ENCODE measurements at regions not wholly inside any gene's neighbourhood (a gene's known extent, or its start where the extent isn't known, plus 50 kb on each side); places are given as distances from the start of the nearest gene placed in this dataset.

- Histone ChIP-seq H3K27me3 (replicated peaks; ENCODE audit: control insufficient read depth, insufficient read depth, low read length, poor library complexity, severe bottlenecking) (no peaks in the 10 kb centered on the region), H3K36me3 (ENCODE audit: control insufficient read depth, insufficient read depth, low read length) (no peaks in the 10 kb centered on the region), H3K4me3 (ENCODE audit: insufficient read depth, low read depth, low read length, poor library complexity, severe bottlenecking) (no peak overlapping the region), H3K27ac (ENCODE audit: insufficient read depth, low read length, poor library complexity, severe bottlenecking) (no peak overlapping the region), H3K9me3 (ENCODE audit: control insufficient read depth, low read length) (no peaks in the 10 kb centered on the region), H3K4me1 (ENCODE audit: control insufficient read depth, insufficient read depth, low read length, poor library complexity, severe bottlenecking) (no peaks in the 10 kb centered on the region)
- no peak for DNase-seq
Measured at GRCh38 chr22:48942698-48943566, 884.7 kb downstream of the BRD1 start.

- Histone ChIP-seq H3K4me1 (ENCODE audit: control insufficient read depth, insufficient read depth, low read length, poor library complexity, severe bottlenecking) (no peaks in the 10 kb centered on the region), H3K4me3 (ENCODE audit: insufficient read depth, low read depth, low read length, poor library complexity, severe bottlenecking) (no peak overlapping the region), H3K9me3 (ENCODE audit: control insufficient read depth, low read length) (no peaks in the 10 kb centered on the region), H3K27me3 (replicated peaks; ENCODE audit: control insufficient read depth, insufficient read depth, low read length, poor library complexity, severe bottlenecking) (no peaks in the 10 kb centered on the region), H3K27ac (ENCODE audit: insufficient read depth, low read length, poor library complexity, severe bottlenecking) (no peak overlapping the region), H3K36me3 (ENCODE audit: control insufficient read depth, insufficient read depth, low read length) (no peaks in the 10 kb centered on the region)
- DNase-seq = no peak
Measured at GRCh38 chr22:48941903-48942575, 885.6 kb downstream of the BRD1 start.

DNA sequence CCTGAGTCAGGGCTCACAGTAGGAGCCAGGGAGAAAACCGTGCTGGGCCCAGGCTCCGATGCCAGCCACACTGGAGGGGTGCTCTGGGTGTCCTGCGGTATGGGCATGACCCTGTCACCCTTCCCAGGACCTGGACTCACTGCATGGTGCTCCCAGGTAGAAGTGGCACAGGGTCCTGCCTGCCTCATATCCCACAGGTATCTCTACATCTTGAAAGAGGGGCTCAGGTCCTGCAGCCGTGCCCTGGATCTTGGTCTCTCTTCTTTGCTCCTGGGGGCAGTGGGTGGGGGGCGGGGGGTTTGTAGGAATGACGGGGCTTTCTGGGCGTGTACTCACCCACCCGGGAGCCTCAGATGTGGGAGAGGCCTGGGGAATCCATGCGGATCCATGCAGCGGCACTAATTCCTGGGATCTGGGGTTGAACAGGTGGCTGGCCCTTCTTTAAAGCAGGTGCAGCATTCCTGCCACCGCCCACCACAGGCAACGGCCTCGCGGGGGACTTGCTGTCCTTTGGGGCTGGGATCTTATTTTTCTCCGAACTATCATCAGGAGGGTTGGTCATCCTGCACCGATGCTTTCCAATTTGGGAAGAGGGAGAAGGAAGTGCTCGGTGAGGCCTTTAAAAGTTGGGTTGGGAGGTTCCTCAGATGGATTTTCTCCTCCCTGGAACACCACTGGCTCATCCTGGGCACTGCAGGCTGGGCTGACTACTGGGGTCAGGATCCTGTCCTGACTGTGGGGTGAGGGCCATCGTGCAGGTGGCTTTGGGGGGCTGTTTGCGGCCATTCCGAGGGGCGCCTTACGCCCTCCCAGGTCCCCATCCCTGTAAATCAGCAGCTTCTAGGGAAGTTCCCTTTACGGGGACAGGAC, 886.4 kb downstream of the BRD1 start:
- no peak for DNase-seq
- Histone ChIP-seq H3K4me1 (ENCODE audit: control insufficient read depth, insufficient read depth, low read length, poor library complexity, severe bottlenecking) (no peaks in the 10 kb centered on the region), H3K4me3 (ENCODE audit: insufficient read depth, low read depth, low read length, poor library complexity, severe bottlenecking) (no peak overlapping the region), H3K36me3 (ENCODE audit: control insufficient read depth, insufficient read depth, low read length) (no peaks in the 10 kb centered on the region), H3K27me3 (replicated peaks; ENCODE audit: control insufficient read depth, insufficient read depth, low read length, poor library complexity, severe bottlenecking) (no peaks in the 10 kb centered on the region), H3K9me3 (ENCODE audit: control insufficient read depth, low read length) (no peaks in the 10 kb centered on the region), H3K27ac (ENCODE audit: insufficient read depth, low read length, poor library complexity, severe bottlenecking) (no peak overlapping the region)

GRCh38 chr22:48940266-48941032, 887.2 kb downstream of the BRD1 start:
- H3K36me3 ChIP-seq (ENCODE audit: control insufficient read depth, insufficient read depth, low read length) = no peaks in the 10 kb centered on the region
- no peak for DNase-seq
- no peak overlapping the region for H3K4me3 ChIP-seq (ENCODE audit: insufficient read depth, low read depth, low read length, poor library complexity, severe bottlenecking)
- H3K9me3 ChIP-seq (ENCODE audit: control insufficient read depth, low read length) = no peaks in the 10 kb centered on the region
- H3K27me3 ChIP-seq (replicated peaks; ENCODE audit: control insufficient read depth, insufficient read depth, low read length, poor library complexity, severe bottlenecking) = no peaks in the 10 kb centered on the region
- H3K27ac ChIP-seq (ENCODE audit: insufficient read depth, low read length, poor library complexity, severe bottlenecking) = no peak overlapping the region
- H3K4me1 ChIP-seq (ENCODE audit: control insufficient read depth, insufficient read depth, low read length, poor library complexity, severe bottlenecking) = no peaks in the 10 kb centered on the region

- no peaks in the 10 kb centered on the region for H3K36me3 ChIP-seq (ENCODE audit: control insufficient read depth, insufficient read depth, low read length)
- no peaks in the 10 kb centered on the region for H3K9me3 ChIP-seq (ENCODE audit: control insufficient read depth, low read length)
Measured at GRCh38 chr22:48939441-48940265, 888.0 kb downstream of the BRD1 start.

GRCh38 chr22:48938741-48939140, 888.9 kb downstream of the BRD1 start:
- H3K4me1 ChIP-seq (ENCODE audit: control insufficient read depth, insufficient read depth, low read length, poor library complexity, severe bottlenecking) = no peaks in the 10 kb centered on the region
- no peak overlapping the region for H3K27ac ChIP-seq (ENCODE audit: insufficient read depth, low read length, poor library complexity, severe bottlenecking)

More at GRCh38 chr22:48939441-48940265, 888.0 kb downstream of the BRD1 start:
- no peaks in the 10 kb centered on the region for H3K4me1 ChIP-seq (ENCODE audit: control insufficient read depth, insufficient read depth, low read length, poor library complexity, severe bottlenecking)
- DNase-seq = no peak
- H3K4me3 ChIP-seq (ENCODE audit: insufficient read depth, low read depth, low read length, poor library complexity, severe bottlenecking) = no peak overlapping the region
- H3K27me3 ChIP-seq (replicated peaks; ENCODE audit: control insufficient read depth, insufficient read depth, low read length, poor library complexity, severe bottlenecking) = no peaks in the 10 kb centered on the region
- no peak overlapping the region for H3K27ac ChIP-seq (ENCODE audit: insufficient read depth, low read length, poor library complexity, severe bottlenecking)

GRCh38 chr22:48937032-48937639, 890.5 kb downstream of the BRD1 start:
- Histone ChIP-seq H3K27me3 (replicated peaks; ENCODE audit: control insufficient read depth, insufficient read depth, low read length, poor library complexity, severe bottlenecking) (no peaks in the 10 kb centered on the region), H3K4me3 (ENCODE audit: insufficient read depth, low read depth, low read length, poor library complexity, severe bottlenecking) (no peak overlapping the region), H3K36me3 (ENCODE audit: control insufficient read depth, insufficient read depth, low read length) (no peaks in the 10 kb centered on the region), H3K4me1 (ENCODE audit: control insufficient read depth, insufficient read depth, low read length, poor library complexity, severe bottlenecking) (no peaks in the 10 kb centered on the region), H3K9me3 (ENCODE audit: control insufficient read depth, low read length) (no peaks in the 10 kb centered on the region), H3K27ac (ENCODE audit: insufficient read depth, low read length, poor library complexity, severe bottlenecking) (no peak overlapping the region)
- no peak for DNase-seq

More at GRCh38 chr22:48938741-48939140, 888.9 kb downstream of the BRD1 start:
- Histone ChIP-seq H3K4me3 (ENCODE audit: insufficient read depth, low read depth, low read length, poor library complexity, severe bottlenecking) (no peak overlapping the region), H3K36me3 (ENCODE audit: control insufficient read depth, insufficient read depth, low read length) (no peaks in the 10 kb centered on the region), H3K27me3 (replicated peaks; ENCODE audit: control insufficient read depth, insufficient read depth, low read length, poor library complexity, severe bottlenecking) (no peaks in the 10 kb centered on the region), H3K9me3 (ENCODE audit: control insufficient read depth, low read length) (no peaks in the 10 kb centered on the region)
- no peak for DNase-seq

GRCh38 chr22:48936391-48936790, 891.3 kb downstream of the BRD1 start:
- no peaks in the 10 kb centered on the region for H3K36me3 ChIP-seq (ENCODE audit: control insufficient read depth, insufficient read depth, low read length)
- no peak overlapping the region for H3K27ac ChIP-seq (ENCODE audit: insufficient read depth, low read length, poor library complexity, severe bottlenecking)
- H3K9me3 ChIP-seq (ENCODE audit: control insufficient read depth, low read length) = no peaks in the 10 kb centered on the region
- no peaks in the 10 kb centered on the region for H3K4me1 ChIP-seq (ENCODE audit: control insufficient read depth, insufficient read depth, low read length, poor library complexity, severe bottlenecking)
- no peak for DNase-seq
- no peaks in the 10 kb centered on the region for H3K27me3 ChIP-seq (replicated peaks; ENCODE audit: control insufficient read depth, insufficient read depth, low read length, poor library complexity, severe bottlenecking)
- no peak overlapping the region for H3K4me3 ChIP-seq (ENCODE audit: insufficient read depth, low read depth, low read length, poor library complexity, severe bottlenecking)
